ENCODE measurements at regions not wholly inside any gene's neighbourhood (a gene's known extent, or its start where the extent isn't known, plus 50 kb on each side); places are given as distances from the start of the nearest gene placed in this dataset.

- no peak overlapping the region for H3K27ac ChIP-seq
- ATAC-seq = no peak
- TF ChIP-seq, protein P1, sequence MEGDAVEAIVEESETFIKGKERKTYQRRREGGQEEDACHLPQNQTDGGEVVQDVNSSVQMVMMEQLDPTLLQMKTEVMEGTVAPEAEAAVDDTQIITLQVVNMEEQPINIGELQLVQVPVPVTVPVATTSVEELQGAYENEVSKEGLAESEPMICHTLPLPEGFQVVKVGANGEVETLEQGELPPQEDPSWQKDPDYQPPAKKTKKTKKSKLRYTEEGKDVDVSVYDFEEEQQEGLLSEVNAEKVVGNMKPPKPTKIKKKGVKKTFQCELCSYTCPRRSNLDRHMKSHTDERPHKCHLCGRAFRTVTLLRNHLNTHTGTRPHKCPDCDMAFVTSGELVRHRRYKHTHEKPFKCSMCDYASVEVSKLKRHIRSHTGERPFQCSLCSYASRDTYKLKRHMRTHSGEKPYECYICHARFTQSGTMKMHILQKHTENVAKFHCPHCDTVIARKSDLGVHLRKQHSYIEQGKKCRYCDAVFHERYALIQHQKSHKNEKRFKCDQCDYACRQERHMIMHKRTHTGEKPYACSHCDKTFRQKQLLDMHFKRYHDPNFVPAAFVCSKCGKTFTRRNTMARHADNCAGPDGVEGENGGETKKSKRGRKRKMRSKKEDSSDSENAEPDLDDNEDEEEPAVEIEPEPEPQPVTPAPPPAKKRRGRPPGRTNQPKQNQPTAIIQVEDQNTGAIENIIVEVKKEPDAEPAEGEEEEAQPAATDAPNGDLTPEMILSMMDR (IDR thresholded peaks at IDR 0.05) = no peak
- no peaks in the 10 kb centered on the region for H3K9me3 ChIP-seq
- 85 to 91% (median 89%) methylated on average over 9 of the region's 9 CpGs for WGBS, 3 donors
- H3K36me3 ChIP-seq (ENCODE audit: insufficient read depth in 1 of 2, low read depth in 1 of 2) = no peaks in the 10 kb centered on the region
- H3K4me1 ChIP-seq = no peaks in the 10 kb centered on the region
- intact Hi-C loops (cut with DNase I) = no loop called here
- no peaks in the 10 kb centered on the region for H3K27me3 ChIP-seq (ENCODE audit: insufficient read depth in 3 of 3, low read length in 2 of 3)
- DNase-seq = no peak
- no peak overlapping the region for H3K4me3 ChIP-seq
These were observed 308.6 kb downstream of the TLE1 start for GRCh38 chr9:81380504-81381359.

DNA sequence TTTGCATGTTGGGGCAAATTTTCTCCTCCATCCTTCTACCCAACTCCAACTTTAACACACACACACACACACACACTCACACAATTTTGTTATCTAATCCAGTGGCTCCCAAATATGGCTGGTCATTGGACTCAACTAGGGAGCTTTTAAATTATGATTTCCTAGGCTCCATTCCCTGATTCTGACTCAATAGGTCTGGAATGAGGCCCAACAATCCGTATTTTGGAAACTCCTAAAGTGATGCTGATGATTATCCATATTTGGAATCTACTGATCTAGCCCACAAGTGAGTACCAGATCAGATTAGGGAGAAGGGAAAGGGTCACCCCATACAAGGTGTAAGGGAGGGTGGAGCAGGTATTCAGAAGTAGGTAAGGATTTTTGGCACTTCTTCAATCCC, 309.7 kb downstream of the TLE1 start:
- TF ChIP-seq, protein P1 (IDR thresholded peaks at IDR 0.05) = no peak
- WGBS, 3 donors = 50 to 74% (median 59%) methylated on average over 1 of the region's 1 CpG
- Histone ChIP-seq H3K4me3 (no peak overlapping the region), H3K27me3 (ENCODE audit: insufficient read depth in 3 of 3, low read length in 2 of 3) (no peaks in the 10 kb centered on the region), H3K27ac (no peak overlapping the region), H3K36me3 (ENCODE audit: insufficient read depth in 1 of 2, low read depth in 1 of 2) (no peaks in the 10 kb centered on the region), H3K4me1 (no peaks in the 10 kb centered on the region), H3K9me3 (no peaks in the 10 kb centered on the region)
- DNase-seq = no peak
- no peak for ATAC-seq
- intact Hi-C loops (cut with DNase I) = no loop called here

GRCh38 chr9:81377921-81378320, 311.4 kb downstream of the TLE1 start:
- no peak for DNase-seq
- H3K36me3 ChIP-seq (ENCODE audit: insufficient read depth in 1 of 2, low read depth in 1 of 2) = no peaks in the 10 kb centered on the region
- no peaks in the 10 kb centered on the region for H3K27me3 ChIP-seq (ENCODE audit: insufficient read depth in 3 of 3, low read length in 2 of 3)
- peaks cover 8% of the 10 kb centered on the region for H3K4me1 ChIP-seq
- H3K9me3 ChIP-seq = no peaks in the 10 kb centered on the region
- TF ChIP-seq, protein P1 (IDR thresholded peaks at IDR 0.05) = no peak
- WGBS, 3 donors = 49 to 59% (median 50%) methylated on average over 1 of the region's 1 CpG
- intact Hi-C loops (cut with DNase I) = no loop called here
- ATAC-seq = no peak
- H3K27ac ChIP-seq = no peak overlapping the region
- no peak overlapping the region for H3K4me3 ChIP-seq

GRCh38 chr9:81377320-81377719, 312.0 kb downstream of the TLE1 start:
- no peak for DNase-seq
- WGBS, 3 donors = 71 to 87% (median 71%) methylated on average over 2 of the region's 2 CpGs
- peaks cover 10% of the 10 kb centered on the region for H3K4me1 ChIP-seq

More at GRCh38 chr9:81377320-81377719, 312.0 kb downstream of the TLE1 start:
- ATAC-seq = no peak
- no peak overlapping the region for H3K4me3 ChIP-seq
- no peaks in the 10 kb centered on the region for H3K9me3 ChIP-seq
- TF ChIP-seq, protein P1 (IDR thresholded peaks at IDR 0.05) = no peak
- no peaks in the 10 kb centered on the region for H3K27me3 ChIP-seq (ENCODE audit: insufficient read depth in 3 of 3, low read length in 2 of 3)
- H3K27ac ChIP-seq = no peak overlapping the region
- intact Hi-C loops (cut with DNase I) = no loop called here
- H3K36me3 ChIP-seq (ENCODE audit: insufficient read depth in 1 of 2, low read depth in 1 of 2) = no peaks in the 10 kb centered on the region
